ENCODE measurements at regions not wholly inside any gene's neighbourhood (a gene's known extent, or its start where the extent isn't known, plus 50 kb on each side); places are given as distances from the start of the nearest gene placed in this dataset.

DNA sequence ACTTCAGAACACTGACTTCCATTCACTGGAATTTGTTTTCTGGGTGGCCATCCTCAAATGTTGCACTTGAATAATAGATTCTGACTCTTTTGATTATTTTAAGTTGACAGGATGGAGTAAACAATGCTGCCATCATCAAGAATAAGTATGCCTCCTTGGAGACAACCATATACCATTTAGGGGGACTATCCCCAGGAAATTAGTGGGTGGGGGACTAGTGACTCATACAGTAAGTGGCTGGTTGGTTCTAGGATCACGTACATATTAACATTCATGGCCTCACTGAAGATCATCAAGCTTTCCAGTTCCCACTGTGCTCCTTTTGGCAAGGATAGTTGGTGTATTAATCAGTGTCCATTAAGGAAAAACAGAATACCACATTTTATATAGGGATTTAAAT, 615.2 kb downstream of the CCSER2 start:
- Histone ChIP-seq H3K4me2 (no peak overlapping the region), H3K4me3 (no peak overlapping the region), H3K27ac (ENCODE audit: low read depth) (no peak overlapping the region), H3K79me2 (replicated peaks; ENCODE audit: insufficient read depth) (no peaks in the 10 kb centered on the region), H4K20me1 (replicated peaks; ENCODE audit: insufficient read depth) (no peaks in the 10 kb centered on the region), H3K4me1 (ENCODE audit: insufficient read depth) (no peaks in the 10 kb centered on the region), H3K9me2 (ENCODE audit: insufficient read depth) (0 out of 2 replicates have a peak, but pooled peaks cover 3% of the 10 kb centered on the region), H3F3A (replicated peaks; ENCODE audit: low read depth) (no peaks in the 10 kb centered on the region), H3K27me3 (ENCODE audit: insufficient read depth) (no peaks in the 10 kb centered on the region), H3K36me3 (ENCODE audit: insufficient read depth) (no peaks in the 10 kb centered on the region), H2AFZ (no peak overlapping the region)
- Mint-ChIP-seq H3K36me3 (ENCODE audit: low read depth) (no peaks in the 10 kb centered on the region; the same call in 2 of the 3 replicates), H3K27ac (no peak overlapping the region), H3K27me3 (ENCODE audit: insufficient read depth, low read depth, poor library complexity) (no peaks in the 10 kb centered on the region), H3K4me3 (no peak overlapping the region), H3K4me1 (peaks cover 4% of the 10 kb centered on the region; the same call in 1 of the 3 replicates), H3K9me3 (peaks cover 74% of the 10 kb centered on the region)
- DNase-seq (ENCODE audit: low spot score) (no peak), ATAC-seq (no peak)
- TF ChIP-seq, protein P1, sequence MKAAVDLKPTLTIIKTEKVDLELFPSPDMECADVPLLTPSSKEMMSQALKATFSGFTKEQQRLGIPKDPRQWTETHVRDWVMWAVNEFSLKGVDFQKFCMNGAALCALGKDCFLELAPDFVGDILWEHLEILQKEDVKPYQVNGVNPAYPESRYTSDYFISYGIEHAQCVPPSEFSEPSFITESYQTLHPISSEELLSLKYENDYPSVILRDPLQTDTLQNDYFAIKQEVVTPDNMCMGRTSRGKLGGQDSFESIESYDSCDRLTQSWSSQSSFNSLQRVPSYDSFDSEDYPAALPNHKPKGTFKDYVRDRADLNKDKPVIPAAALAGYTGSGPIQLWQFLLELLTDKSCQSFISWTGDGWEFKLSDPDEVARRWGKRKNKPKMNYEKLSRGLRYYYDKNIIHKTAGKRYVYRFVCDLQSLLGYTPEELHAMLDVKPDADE (IDR thresholded peaks at IDR 0.05): no peak
- TF ChIP-seq, protein P2, sequence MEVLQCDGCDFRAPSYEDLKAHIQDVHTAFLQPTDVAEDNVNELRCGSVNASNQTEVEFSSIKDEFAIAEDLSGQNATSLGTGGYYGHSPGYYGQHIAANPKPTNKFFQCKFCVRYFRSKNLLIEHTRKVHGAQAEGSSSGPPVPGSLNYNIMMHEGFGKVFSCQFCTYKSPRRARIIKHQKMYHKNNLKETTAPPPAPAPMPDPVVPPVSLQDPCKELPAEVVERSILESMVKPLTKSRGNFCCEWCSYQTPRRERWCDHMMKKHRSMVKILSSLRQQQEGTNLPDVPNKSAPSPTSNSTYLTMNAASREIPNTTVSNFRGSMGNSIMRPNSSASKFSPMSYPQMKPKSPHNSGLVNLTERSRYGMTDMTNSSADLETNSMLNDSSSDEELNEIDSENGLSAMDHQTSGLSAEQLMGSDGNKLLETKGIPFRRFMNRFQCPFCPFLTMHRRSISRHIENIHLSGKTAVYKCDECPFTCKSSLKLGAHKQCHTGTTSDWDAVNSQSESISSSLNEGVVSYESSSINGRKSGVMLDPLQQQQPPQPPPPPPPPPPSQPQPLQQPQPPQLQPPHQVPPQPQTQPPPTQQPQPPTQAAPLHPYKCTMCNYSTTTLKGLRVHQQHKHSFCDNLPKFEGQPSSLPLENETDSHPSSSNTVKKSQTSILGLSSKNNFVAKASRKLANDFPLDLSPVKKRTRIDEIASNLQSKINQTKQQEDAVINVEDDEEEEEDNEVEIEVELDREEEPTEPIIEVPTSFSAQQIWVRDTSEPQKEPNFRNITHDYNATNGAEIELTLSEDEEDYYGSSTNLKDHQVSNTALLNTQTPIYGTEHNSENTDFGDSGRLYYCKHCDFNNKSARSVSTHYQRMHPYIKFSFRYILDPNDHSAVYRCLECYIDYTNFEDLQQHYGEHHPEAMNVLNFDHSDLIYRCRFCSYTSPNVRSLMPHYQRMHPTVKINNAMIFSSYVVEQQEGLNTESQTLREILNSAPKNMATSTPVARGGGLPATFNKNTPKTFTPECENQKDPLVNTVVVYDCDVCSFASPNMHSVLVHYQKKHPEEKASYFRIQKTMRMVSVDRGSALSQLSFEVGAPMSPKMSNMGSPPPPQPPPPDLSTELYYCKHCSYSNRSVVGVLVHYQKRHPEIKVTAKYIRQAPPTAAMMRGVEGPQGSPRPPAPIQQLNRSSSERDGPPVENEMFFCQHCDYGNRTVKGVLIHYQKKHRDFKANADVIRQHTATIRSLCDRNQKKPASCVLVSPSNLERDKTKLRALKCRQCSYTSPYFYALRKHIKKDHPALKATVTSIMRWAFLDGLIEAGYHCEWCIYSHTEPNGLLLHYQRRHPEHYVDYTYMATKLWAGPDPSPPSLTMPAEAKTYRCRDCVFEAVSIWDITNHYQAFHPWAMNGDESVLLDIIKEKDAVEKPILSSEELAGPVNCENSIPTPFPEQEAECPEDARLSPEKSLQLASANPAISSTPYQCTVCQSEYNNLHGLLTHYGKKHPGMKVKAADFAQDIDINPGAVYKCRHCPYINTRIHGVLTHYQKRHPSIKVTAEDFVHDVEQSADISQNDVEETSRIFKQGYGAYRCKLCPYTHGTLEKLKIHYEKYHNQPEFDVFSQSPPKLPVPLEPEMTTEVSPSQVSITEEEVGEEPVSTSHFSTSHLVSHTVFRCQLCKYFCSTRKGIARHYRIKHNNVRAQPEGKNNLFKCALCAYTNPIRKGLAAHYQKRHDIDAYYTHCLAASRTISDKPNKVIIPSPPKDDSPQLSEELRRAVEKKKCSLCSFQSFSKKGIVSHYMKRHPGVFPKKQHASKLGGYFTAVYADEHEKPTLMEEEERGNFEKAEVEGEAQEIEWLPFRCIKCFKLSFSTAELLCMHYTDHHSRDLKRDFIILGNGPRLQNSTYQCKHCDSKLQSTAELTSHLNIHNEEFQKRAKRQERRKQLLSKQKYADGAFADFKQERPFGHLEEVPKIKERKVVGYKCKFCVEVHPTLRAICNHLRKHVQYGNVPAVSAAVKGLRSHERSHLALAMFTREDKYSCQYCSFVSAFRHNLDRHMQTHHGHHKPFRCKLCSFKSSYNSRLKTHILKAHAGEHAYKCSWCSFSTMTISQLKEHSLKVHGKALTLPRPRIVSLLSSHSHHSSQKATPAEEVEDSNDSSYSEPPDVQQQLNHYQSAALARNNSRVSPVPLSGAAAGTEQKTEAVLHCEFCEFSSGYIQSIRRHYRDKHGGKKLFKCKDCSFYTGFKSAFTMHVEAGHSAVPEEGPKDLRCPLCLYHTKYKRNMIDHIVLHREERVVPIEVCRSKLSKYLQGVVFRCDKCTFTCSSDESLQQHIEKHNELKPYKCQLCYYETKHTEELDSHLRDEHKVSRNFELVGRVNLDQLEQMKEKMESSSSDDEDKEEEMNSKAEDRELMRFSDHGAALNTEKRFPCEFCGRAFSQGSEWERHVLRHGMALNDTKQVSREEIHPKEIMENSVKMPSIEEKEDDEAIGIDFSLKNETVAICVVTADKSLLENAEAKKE (CRISPR knock-in tag; IDR thresholded peaks at IDR 0.05): no peak
- no peak for TF ChIP-seq CREB1 (CRISPR knock-in tag; IDR thresholded peaks at IDR 0.05; ENCODE audit: low read depth)
- TF ChIP-seq ZNF331 (CRISPR knock-in tag; IDR thresholded peaks at IDR 0.05; ENCODE audit: low read depth): no peak
- TF ChIP-seq, protein P3, sequence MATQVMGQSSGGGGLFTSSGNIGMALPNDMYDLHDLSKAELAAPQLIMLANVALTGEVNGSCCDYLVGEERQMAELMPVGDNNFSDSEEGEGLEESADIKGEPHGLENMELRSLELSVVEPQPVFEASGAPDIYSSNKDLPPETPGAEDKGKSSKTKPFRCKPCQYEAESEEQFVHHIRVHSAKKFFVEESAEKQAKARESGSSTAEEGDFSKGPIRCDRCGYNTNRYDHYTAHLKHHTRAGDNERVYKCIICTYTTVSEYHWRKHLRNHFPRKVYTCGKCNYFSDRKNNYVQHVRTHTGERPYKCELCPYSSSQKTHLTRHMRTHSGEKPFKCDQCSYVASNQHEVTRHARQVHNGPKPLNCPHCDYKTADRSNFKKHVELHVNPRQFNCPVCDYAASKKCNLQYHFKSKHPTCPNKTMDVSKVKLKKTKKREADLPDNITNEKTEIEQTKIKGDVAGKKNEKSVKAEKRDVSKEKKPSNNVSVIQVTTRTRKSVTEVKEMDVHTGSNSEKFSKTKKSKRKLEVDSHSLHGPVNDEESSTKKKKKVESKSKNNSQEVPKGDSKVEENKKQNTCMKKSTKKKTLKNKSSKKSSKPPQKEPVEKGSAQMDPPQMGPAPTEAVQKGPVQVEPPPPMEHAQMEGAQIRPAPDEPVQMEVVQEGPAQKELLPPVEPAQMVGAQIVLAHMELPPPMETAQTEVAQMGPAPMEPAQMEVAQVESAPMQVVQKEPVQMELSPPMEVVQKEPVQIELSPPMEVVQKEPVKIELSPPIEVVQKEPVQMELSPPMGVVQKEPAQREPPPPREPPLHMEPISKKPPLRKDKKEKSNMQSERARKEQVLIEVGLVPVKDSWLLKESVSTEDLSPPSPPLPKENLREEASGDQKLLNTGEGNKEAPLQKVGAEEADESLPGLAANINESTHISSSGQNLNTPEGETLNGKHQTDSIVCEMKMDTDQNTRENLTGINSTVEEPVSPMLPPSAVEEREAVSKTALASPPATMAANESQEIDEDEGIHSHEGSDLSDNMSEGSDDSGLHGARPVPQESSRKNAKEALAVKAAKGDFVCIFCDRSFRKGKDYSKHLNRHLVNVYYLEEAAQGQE (IDR thresholded peaks at IDR 0.05; ENCODE audit: unreplicated experiment): no peak
- no peak for TF ChIP-seq EZH2 (IDR thresholded peaks at IDR 0.05; ENCODE audit: low read depth, unreplicated experiment)
- no peak for TF ChIP-seq JUNB (IDR thresholded peaks at IDR 0.05; ENCODE audit: unreplicated experiment)
- no peak for TF ChIP-seq STAT1 (IDR thresholded peaks at IDR 0.05; ENCODE audit: unreplicated experiment)

Data from GM23338 (cell line).